GM23338 (cell line): ENCODE measurements at regions not wholly inside any gene's neighbourhood (a gene's known extent, or its start where the extent isn't known, plus 50 kb on each side); places are given as distances from the start of the nearest gene placed in this dataset.
"Not testable (repeated sequence)": the region's sequence is repeated elsewhere in the genome, so short reads cannot be mapped to it uniquely, and the experiment has no call there.

ENCODE experiments used
- CREB1 ChIP-seq: fragments of 250-450 bp; sonication (Bioruptor Pico); IDR thresholded peaks from 2 replicates; pipeline ENCODE4 v1.5.0; 2020; ENCODE audit warnings: low read depth, mild to moderate bottlenecking, moderate library complexity
- EZH2 ChIP-seq: fragments of 200-600 bp; sonication (generic); IDR thresholded peaks from one replicate; pipeline ENCODE4 v1.8.0; 2017; ENCODE audit warnings: antibody characterized with exemption, mild to moderate bottlenecking, low read depth; ENCODE audit not compliant: unreplicated experiment
- EZH2phosphoT487 ChIP-seq: fragments of 200-600 bp; sonication (generic); IDR thresholded peaks from one replicate; pipeline ENCODE4 v1.8.1; 2018; ENCODE audit warnings: antibody characterized with exemption; ENCODE audit not compliant: unreplicated experiment
- JUNB ChIP-seq: IDR thresholded peaks from one replicate; pipeline ENCODE4 v1.6.1; 2016; ENCODE audit warnings: antibody characterized with exemption; ENCODE audit not compliant: unreplicated experiment
- NANOG ChIP-seq: IDR thresholded peaks from 2 replicates; pipeline ENCODE4 v1.6.1; 2016; ENCODE audit warnings: antibody characterized with exemption, borderline replicate concordance
- POLR2AphosphoS5 ChIP-seq: IDR thresholded peaks from 2 replicates; pipeline ENCODE4 v1.6.1; 2016; ENCODE audit warnings: antibody characterized with exemption, low read depth
- STAT1 ChIP-seq: IDR thresholded peaks from one replicate; pipeline ENCODE4 v1.6.1; 2016; ENCODE audit warnings: antibody characterized with exemption; ENCODE audit not compliant: unreplicated experiment
- ZNF114 ChIP-seq: fragments of 250-450 bp; sonication (Bioruptor Pico); IDR thresholded peaks from 2 replicates; pipeline ENCODE4 v1.5.0; 2020; ENCODE audit warnings: mild to moderate bottlenecking, moderate library complexity
- TF ChIP-seq, protein P1 (sequence below), 2 experiments: fragments of 200-600 bp in 1 of 2; sonication (generic) in 1 of 2; conservative IDR thresholded peaks; 2 replicates each; pipeline versions ENCODE4 v1.5.1 to v1.6.1; 2016 to 2017; ENCODE audit warnings: antibody characterized with exemption in 2 of 2, low read depth in 2 of 2, mild to moderate bottlenecking in 2 of 2, moderate library complexity in 1 of 2
- TF ChIP-seq, protein P2 (sequence below): IDR thresholded peaks from one replicate; pipeline ENCODE4 v1.6.1; 2018; ENCODE audit warnings: antibody characterized with exemption; ENCODE audit not compliant: unreplicated experiment

DNA sequence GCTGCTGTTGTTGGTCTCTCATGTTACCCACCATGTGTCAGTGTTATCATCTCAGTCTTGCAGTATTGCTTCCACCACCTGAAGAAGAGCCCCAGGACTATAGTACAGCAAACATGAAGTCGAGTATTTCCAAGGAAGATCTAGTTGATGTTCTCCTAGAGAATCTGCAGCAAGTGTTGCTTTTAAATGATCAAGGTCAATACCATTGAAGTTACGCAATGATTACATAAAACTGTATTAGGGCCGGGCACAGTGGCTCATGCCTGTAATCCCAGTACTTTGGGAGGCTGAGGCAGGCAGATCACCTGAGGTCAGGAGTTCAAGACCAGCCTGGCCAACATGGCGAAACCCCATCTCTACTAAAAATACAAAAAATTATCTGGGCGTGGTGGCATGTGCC lies 173.9 kb downstream of the TJP1 start:
- TF ChIP-seq, protein P1, sequence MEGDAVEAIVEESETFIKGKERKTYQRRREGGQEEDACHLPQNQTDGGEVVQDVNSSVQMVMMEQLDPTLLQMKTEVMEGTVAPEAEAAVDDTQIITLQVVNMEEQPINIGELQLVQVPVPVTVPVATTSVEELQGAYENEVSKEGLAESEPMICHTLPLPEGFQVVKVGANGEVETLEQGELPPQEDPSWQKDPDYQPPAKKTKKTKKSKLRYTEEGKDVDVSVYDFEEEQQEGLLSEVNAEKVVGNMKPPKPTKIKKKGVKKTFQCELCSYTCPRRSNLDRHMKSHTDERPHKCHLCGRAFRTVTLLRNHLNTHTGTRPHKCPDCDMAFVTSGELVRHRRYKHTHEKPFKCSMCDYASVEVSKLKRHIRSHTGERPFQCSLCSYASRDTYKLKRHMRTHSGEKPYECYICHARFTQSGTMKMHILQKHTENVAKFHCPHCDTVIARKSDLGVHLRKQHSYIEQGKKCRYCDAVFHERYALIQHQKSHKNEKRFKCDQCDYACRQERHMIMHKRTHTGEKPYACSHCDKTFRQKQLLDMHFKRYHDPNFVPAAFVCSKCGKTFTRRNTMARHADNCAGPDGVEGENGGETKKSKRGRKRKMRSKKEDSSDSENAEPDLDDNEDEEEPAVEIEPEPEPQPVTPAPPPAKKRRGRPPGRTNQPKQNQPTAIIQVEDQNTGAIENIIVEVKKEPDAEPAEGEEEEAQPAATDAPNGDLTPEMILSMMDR (conservative IDR thresholded peaks at IDR 0.05; ENCODE audit: low read depth in 2 of 2) = not testable (repeated sequence)
- TF ChIP-seq EZH2phosphoT487; EZH2; JUNB; POLR2AphosphoS5; NANOG; STAT1; ZNF114; CREB1 (CRISPR knock-in tag): not testable (repeated sequence)
- TF ChIP-seq, protein P2, sequence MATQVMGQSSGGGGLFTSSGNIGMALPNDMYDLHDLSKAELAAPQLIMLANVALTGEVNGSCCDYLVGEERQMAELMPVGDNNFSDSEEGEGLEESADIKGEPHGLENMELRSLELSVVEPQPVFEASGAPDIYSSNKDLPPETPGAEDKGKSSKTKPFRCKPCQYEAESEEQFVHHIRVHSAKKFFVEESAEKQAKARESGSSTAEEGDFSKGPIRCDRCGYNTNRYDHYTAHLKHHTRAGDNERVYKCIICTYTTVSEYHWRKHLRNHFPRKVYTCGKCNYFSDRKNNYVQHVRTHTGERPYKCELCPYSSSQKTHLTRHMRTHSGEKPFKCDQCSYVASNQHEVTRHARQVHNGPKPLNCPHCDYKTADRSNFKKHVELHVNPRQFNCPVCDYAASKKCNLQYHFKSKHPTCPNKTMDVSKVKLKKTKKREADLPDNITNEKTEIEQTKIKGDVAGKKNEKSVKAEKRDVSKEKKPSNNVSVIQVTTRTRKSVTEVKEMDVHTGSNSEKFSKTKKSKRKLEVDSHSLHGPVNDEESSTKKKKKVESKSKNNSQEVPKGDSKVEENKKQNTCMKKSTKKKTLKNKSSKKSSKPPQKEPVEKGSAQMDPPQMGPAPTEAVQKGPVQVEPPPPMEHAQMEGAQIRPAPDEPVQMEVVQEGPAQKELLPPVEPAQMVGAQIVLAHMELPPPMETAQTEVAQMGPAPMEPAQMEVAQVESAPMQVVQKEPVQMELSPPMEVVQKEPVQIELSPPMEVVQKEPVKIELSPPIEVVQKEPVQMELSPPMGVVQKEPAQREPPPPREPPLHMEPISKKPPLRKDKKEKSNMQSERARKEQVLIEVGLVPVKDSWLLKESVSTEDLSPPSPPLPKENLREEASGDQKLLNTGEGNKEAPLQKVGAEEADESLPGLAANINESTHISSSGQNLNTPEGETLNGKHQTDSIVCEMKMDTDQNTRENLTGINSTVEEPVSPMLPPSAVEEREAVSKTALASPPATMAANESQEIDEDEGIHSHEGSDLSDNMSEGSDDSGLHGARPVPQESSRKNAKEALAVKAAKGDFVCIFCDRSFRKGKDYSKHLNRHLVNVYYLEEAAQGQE = not testable (repeated sequence)
